ENCODE measurements at regions not wholly inside any gene's neighbourhood (a gene's known extent, or its start where the extent isn't known, plus 50 kb on each side); places are given as distances from the start of the nearest gene placed in this dataset.

DNA sequence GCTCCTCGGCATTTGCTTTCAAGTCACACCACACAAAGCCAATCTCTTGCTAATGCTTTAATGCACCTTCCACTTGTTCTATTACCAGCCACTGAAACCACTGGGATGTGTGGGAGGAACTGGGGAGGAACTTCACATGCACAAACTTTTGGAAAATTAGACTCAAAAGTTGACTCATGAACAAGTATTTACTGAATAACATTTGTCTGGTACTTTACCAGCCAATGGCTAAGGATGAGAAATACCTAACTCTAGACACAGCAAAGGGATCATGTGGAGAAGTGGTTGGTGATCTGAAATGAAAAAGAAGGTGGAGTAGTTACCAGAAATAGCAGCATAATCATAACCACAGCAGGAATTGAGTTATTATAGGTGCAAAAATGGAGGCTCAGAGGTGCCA lies 554.0 kb upstream of the NOX3 start:
- Mint-ChIP-seq H3K27me3 (ENCODE audit: low read depth) (no peaks in the 10 kb centered on the region), H3K4me3 (no peak overlapping the region), H3K27ac (no peak overlapping the region), H3K36me3 (ENCODE audit: low read depth) (no peaks in the 10 kb centered on the region), H3K9me3 (peaks cover 12% of the 10 kb centered on the region), H3K4me1 (no peaks in the 10 kb centered on the region)
- TF ChIP-seq, protein P1, sequence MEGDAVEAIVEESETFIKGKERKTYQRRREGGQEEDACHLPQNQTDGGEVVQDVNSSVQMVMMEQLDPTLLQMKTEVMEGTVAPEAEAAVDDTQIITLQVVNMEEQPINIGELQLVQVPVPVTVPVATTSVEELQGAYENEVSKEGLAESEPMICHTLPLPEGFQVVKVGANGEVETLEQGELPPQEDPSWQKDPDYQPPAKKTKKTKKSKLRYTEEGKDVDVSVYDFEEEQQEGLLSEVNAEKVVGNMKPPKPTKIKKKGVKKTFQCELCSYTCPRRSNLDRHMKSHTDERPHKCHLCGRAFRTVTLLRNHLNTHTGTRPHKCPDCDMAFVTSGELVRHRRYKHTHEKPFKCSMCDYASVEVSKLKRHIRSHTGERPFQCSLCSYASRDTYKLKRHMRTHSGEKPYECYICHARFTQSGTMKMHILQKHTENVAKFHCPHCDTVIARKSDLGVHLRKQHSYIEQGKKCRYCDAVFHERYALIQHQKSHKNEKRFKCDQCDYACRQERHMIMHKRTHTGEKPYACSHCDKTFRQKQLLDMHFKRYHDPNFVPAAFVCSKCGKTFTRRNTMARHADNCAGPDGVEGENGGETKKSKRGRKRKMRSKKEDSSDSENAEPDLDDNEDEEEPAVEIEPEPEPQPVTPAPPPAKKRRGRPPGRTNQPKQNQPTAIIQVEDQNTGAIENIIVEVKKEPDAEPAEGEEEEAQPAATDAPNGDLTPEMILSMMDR (IDR thresholded peaks at IDR 0.05; ENCODE audit: unreplicated experiment in 3 of 3) = no peak

DNA sequence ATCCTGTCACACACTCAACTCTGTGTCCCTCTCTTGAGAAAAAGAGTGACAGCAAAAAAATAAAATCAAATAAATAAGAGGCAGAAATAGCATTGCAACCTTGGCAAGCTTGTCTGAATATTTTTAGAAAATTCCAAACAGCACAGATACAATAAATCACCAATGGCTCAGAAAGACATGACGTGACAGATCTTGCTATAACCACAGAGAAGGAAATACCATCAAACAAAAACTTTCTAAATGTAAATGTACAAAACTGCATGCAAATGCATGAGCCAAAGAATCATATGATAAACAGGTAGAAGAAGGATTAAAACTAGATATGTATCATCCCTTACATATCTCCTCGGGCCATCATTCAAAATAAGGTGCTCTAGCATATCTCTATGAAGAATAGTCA lies 549.2 kb upstream of the NOX3 start:
- H3K36me3 Mint-ChIP-seq (ENCODE audit: low read depth) = no peaks in the 10 kb centered on the region
- no peak overlapping the region for H3K27ac Mint-ChIP-seq
- H3K4me3 Mint-ChIP-seq = no peak overlapping the region
- TF ChIP-seq, protein P1 (IDR thresholded peaks at IDR 0.05; ENCODE audit: unreplicated experiment in 3 of 3) = no peak
- peaks cover 9% of the 10 kb centered on the region for H3K9me3 Mint-ChIP-seq
- H3K4me1 Mint-ChIP-seq = no peaks in the 10 kb centered on the region
- H3K27me3 Mint-ChIP-seq (ENCODE audit: low read depth) = no peaks in the 10 kb centered on the region

DNA sequence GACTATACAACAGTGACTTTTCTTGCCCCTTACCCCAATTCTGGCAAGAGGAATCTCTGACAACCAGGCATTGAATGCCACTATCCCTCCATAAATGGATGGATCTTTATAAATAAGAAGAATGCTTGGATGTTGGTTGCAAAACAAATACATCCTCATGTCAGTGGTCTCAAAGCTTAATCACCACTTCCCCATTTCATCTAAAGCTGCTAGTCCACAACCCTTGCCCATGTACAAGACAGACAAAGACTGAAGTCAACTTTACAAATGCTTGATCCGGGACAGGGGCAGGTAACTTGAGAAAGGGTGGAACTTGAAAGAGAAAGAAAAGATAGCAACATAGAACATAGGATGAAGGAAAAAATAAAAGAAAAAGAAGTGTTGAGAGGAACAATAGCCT lies 540.5 kb upstream of the NOX3 start:
- H3K27me3 Mint-ChIP-seq (ENCODE audit: low read depth) = no peaks in the 10 kb centered on the region
- H3K4me1 Mint-ChIP-seq = no peaks in the 10 kb centered on the region
- TF ChIP-seq, protein P1 (IDR thresholded peaks at IDR 0.05; ENCODE audit: unreplicated experiment in 3 of 3) = no peak
- H3K9me3 Mint-ChIP-seq = peaks cover 4% of the 10 kb centered on the region
- H3K36me3 Mint-ChIP-seq (ENCODE audit: low read depth) = no peaks in the 10 kb centered on the region
- no peak overlapping the region for H3K27ac Mint-ChIP-seq
- no peak overlapping the region for H3K4me3 Mint-ChIP-seq

DNA sequence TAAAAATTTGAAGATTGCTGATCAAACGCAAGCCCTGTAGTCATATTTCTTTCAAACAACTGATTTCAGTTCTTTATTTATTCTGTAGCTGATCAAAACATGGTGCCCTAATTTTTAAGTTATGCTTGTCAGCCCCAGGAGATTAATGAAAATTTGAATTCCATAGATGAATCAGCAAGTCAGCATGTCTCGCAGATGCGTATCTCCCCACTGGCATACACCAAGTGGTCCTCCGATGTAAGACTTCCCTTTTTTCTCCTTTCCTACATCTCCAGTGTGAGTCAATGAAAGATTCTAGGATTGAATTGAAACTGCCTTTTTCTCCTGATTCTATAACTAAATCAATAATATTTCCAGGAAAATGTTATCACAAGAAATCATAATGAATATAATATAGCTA lies 539.6 kb upstream of the NOX3 start:
- no peaks in the 10 kb centered on the region for H3K4me1 Mint-ChIP-seq
- TF ChIP-seq, protein P1 (IDR thresholded peaks at IDR 0.05; ENCODE audit: unreplicated experiment in 3 of 3) = no peak
- no peaks in the 10 kb centered on the region for H3K27me3 Mint-ChIP-seq (ENCODE audit: low read depth)
- no peaks in the 10 kb centered on the region for H3K36me3 Mint-ChIP-seq (ENCODE audit: low read depth)
- H3K27ac Mint-ChIP-seq = no peak overlapping the region
- H3K9me3 Mint-ChIP-seq = peaks cover 4% of the 10 kb centered on the region
- no peak overlapping the region for H3K4me3 Mint-ChIP-seq

DNA sequence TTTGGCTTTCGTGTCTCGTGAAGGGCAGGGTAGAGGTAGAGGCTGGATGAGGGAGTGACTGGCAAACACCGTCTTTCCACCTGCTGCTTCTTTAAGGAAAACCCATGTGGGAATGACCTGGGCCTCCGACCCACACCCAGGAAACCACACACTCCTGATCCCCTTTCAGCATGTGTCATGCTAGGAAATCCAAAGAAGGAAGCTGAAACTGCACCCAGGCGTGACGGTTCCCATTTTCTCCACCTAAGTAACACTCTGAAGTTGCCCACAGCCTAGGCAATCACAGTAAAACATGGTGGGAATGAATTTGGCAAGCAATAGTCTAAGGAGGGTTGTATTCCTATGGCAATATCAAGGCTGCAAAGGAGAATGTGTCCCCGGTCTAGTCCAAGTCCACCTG lies 538.4 kb upstream of the NOX3 start:
- Mint-ChIP-seq H3K4me3 (no peak overlapping the region), H3K27me3 (ENCODE audit: low read depth) (no peaks in the 10 kb centered on the region), H3K36me3 (ENCODE audit: low read depth) (no peaks in the 10 kb centered on the region), H3K4me1 (no peaks in the 10 kb centered on the region), H3K27ac (peak overlapping the region in 1 of 3 experiments; percentile 18), H3K9me3 (peaks cover 2% of the 10 kb centered on the region)
- TF ChIP-seq, protein P1 (IDR thresholded peaks at IDR 0.05; ENCODE audit: unreplicated experiment in 3 of 3) = no peak

DNA sequence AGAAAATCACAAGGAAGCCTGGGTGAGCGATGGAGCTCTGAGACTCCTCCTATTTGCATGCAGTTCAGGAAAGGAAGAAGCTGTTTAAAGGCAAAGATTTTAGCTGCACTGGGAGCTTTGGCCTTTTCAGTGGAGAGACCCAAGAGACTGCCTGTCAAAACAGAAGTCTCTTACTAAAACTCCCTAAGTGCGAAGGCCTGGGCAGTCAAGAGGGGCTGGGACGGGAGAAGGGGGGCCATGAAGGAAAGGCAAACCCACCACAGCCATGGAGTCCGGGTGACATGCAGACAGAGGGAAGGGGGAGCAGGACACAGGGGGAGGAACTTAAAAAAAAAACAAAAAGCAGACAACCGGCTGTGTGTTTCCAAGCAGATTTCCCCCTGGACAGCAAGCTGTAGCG lies 537.6 kb upstream of the NOX3 start:
- H3K4me3 Mint-ChIP-seq = no peak overlapping the region

More for the DNA sequence above, 537.6 kb upstream of the NOX3 start:
- TF ChIP-seq, protein P1 (IDR thresholded peaks at IDR 0.05; ENCODE audit: unreplicated experiment in 3 of 3) = no peak
- Mint-ChIP-seq H3K27ac (peak overlapping the region in 1 of 3 experiments; percentile 78), H3K9me3 (peaks cover 2% of the 10 kb centered on the region), H3K27me3 (ENCODE audit: low read depth) (no peaks in the 10 kb centered on the region), H3K4me1 (no peaks in the 10 kb centered on the region), H3K36me3 (ENCODE audit: low read depth) (no peaks in the 10 kb centered on the region)
